Upper lobe of left lung (tissue), 4 donors: ENCODE measurements at regions not wholly inside any gene's neighbourhood (a gene's known extent, or its start where the extent isn't known, plus 50 kb on each side); places are given as distances from the start of the nearest gene placed in this dataset.

Source experiments
- POLR2A ChIP-seq, 4 donors: fragments of 450-650 bp; IDR thresholded peaks; one replicate each; pipeline ENCODE4 v1.5.1; 2016 to 2017; ENCODE audit warnings: antibody characterized with exemption in 4 of 4, mild to moderate bottlenecking in 2 of 4
- TF ChIP-seq, protein P1 (sequence below), 6 experiments: fragments of 450-650 bp in 4 of 6; fragments of 200-600 bp in 2 of 6; sonication (generic) in 2 of 6; IDR thresholded peaks; one replicate each; pipeline ENCODE4 v1.5.1; 2016 to 2019; ENCODE audit warnings: antibody characterized with exemption in 6 of 6

DNA sequence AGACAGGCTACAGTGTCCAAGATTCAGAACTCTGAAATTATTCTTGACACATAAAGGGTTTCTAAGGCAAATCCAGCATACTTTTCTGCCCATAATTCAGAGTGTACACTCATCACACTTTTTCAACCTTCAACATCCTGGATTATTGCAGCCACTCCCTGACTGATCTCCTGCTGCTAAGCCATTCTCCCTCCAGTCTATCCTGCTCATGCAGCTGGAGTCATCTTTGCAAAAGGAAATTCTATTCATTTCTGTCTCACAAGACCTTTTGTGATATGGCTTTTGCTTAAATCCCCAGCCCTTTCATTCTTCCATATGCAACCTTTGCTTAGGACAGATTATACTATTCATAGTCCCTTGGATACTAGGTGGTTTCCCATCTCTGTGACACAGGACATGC lies 236.1 kb upstream of the LDB2 start:
- TF ChIP-seq, protein P1, sequence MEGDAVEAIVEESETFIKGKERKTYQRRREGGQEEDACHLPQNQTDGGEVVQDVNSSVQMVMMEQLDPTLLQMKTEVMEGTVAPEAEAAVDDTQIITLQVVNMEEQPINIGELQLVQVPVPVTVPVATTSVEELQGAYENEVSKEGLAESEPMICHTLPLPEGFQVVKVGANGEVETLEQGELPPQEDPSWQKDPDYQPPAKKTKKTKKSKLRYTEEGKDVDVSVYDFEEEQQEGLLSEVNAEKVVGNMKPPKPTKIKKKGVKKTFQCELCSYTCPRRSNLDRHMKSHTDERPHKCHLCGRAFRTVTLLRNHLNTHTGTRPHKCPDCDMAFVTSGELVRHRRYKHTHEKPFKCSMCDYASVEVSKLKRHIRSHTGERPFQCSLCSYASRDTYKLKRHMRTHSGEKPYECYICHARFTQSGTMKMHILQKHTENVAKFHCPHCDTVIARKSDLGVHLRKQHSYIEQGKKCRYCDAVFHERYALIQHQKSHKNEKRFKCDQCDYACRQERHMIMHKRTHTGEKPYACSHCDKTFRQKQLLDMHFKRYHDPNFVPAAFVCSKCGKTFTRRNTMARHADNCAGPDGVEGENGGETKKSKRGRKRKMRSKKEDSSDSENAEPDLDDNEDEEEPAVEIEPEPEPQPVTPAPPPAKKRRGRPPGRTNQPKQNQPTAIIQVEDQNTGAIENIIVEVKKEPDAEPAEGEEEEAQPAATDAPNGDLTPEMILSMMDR (IDR thresholded peaks at IDR 0.05) = no peak
- TF ChIP-seq POLR2A (IDR thresholded peaks at IDR 0.05) = no peak
